ENCODE measurements at regions not wholly inside any gene's neighbourhood (a gene's known extent, or its start where the extent isn't known, plus 50 kb on each side); places are given as distances from the start of the nearest gene placed in this dataset.

GRCh38 chr14:97301931-97302559 is 504.9 kb downstream of the VRK1 start:
- no peak for TF ChIP-seq CTCF (conservative IDR thresholded peaks at IDR 0.05; ENCODE audit: low read depth, low read length)
- DNase-seq (ENCODE audit: low read depth), result no peak
- no peak overlapping the region for H3K4me3 ChIP-seq (ENCODE audit: low read length)

GRCh38 chr14:97306133-97306759 is 509.1 kb downstream of the VRK1 start:
- H3K4me3 ChIP-seq (ENCODE audit: low read length), result no peak overlapping the region
- no peak for DNase-seq (ENCODE audit: low read depth)
- no peak for TF ChIP-seq CTCF (conservative IDR thresholded peaks at IDR 0.05; ENCODE audit: low read depth, low read length)

- no peak for TF ChIP-seq CTCF (conservative IDR thresholded peaks at IDR 0.05; ENCODE audit: low read depth, low read length)
- DNase-seq (ENCODE audit: low read depth), result peak; percentile 60
- H3K4me3 ChIP-seq (ENCODE audit: low read length), result no peak overlapping the region
These were observed 509.6 kb downstream of the VRK1 start for GRCh38 chr14:97306760-97307246.

GRCh38 chr14:97311411-97311810 is 514.2 kb downstream of the VRK1 start:
- DNase-seq (ENCODE audit: low read depth), result no peak
- TF ChIP-seq CTCF (conservative IDR thresholded peaks at IDR 0.05; ENCODE audit: low read depth, low read length), result no peak
- H3K4me3 ChIP-seq (ENCODE audit: low read length), result no peak overlapping the region

GRCh38 chr14:97312910-97313309 is 515.7 kb downstream of the VRK1 start:
- no peak for TF ChIP-seq CTCF (conservative IDR thresholded peaks at IDR 0.05; ENCODE audit: low read depth, low read length)
- no peak overlapping the region for H3K4me3 ChIP-seq (ENCODE audit: low read length)
- no peak for DNase-seq (ENCODE audit: low read depth)

GRCh38 chr14:97315790-97316189 is 518.6 kb downstream of the VRK1 start:
- no peak for TF ChIP-seq CTCF (conservative IDR thresholded peaks at IDR 0.05; ENCODE audit: low read depth, low read length)
- no peak for DNase-seq (ENCODE audit: low read depth)
- no peak overlapping the region for H3K4me3 ChIP-seq (ENCODE audit: low read length)

- no peak for TF ChIP-seq CTCF (conservative IDR thresholded peaks at IDR 0.05; ENCODE audit: low read depth, low read length)
- no peak overlapping the region for H3K4me3 ChIP-seq (ENCODE audit: low read length)
- no peak for DNase-seq (ENCODE audit: low read depth)
These were observed 521.2 kb downstream of the VRK1 start for GRCh38 chr14:97318380-97318779.

Data from retinal pigment epithelial cell (primary cell).